Esophagus muscularis mucosa (tissue), 4 donors: ENCODE measurements at regions not wholly inside any gene's neighbourhood (a gene's known extent, or its start where the extent isn't known, plus 50 kb on each side); places are given as distances from the start of the nearest gene placed in this dataset.

Source experiments
- EP300 ChIP-seq: sonication (generic); formaldehyde crosslinking; IDR thresholded peaks from one replicate; pipeline ENCODE4 v1.6.1; 2017; ENCODE audit warnings: antibody characterized with exemption
- POLR2AphosphoS5 ChIP-seq, 2 donors: sonication (generic); formaldehyde crosslinking; IDR thresholded peaks; one replicate each; pipeline ENCODE4 v1.6.1; 2017; ENCODE audit warnings: antibody characterized with exemption in 2 of 2
- TF ChIP-seq, protein P1 (sequence below), 3 experiments: fragments of 200-600 bp in 2 of 3; fragments of 450-650 bp in 1 of 3; sonication (generic) in 2 of 3; IDR thresholded peaks; one replicate each; pipeline ENCODE4 v1.5.1; 2017 to 2019; ENCODE audit warnings: antibody characterized with exemption in 3 of 3, mild to moderate bottlenecking in 2 of 3, moderate library complexity in 1 of 3

GRCh38 chr15:61784734-61785133, 275.5 kb downstream of the VPS13C start:
- TF ChIP-seq, protein P1, sequence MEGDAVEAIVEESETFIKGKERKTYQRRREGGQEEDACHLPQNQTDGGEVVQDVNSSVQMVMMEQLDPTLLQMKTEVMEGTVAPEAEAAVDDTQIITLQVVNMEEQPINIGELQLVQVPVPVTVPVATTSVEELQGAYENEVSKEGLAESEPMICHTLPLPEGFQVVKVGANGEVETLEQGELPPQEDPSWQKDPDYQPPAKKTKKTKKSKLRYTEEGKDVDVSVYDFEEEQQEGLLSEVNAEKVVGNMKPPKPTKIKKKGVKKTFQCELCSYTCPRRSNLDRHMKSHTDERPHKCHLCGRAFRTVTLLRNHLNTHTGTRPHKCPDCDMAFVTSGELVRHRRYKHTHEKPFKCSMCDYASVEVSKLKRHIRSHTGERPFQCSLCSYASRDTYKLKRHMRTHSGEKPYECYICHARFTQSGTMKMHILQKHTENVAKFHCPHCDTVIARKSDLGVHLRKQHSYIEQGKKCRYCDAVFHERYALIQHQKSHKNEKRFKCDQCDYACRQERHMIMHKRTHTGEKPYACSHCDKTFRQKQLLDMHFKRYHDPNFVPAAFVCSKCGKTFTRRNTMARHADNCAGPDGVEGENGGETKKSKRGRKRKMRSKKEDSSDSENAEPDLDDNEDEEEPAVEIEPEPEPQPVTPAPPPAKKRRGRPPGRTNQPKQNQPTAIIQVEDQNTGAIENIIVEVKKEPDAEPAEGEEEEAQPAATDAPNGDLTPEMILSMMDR (IDR thresholded peaks at IDR 0.05) = no peak
- no peak for TF ChIP-seq POLR2AphosphoS5 (IDR thresholded peaks at IDR 0.05)
- no peak for TF ChIP-seq EP300
